HG03521 (cell line): ENCODE measurements at regions not wholly inside any gene's neighbourhood (a gene's known extent, or its start where the extent isn't known, plus 50 kb on each side); places are given as distances from the start of the nearest gene placed in this dataset.
"Not testable (repeated sequence)": the region's sequence is repeated elsewhere in the genome, so short reads cannot be mapped to it uniquely, and the experiment has no call there.

Experiments used
- ATAC-seq: cut with Tn5 transposase; IDR thresholded peaks from one replicate; pipeline ENCODE4 v1.9.1; 2021; ENCODE audit warnings: mild to moderate bottlenecking, moderate library complexity; ENCODE audit not compliant: unreplicated experiment

GRCh38 chr11:13782390-13783075 lies 114.1 kb downstream of the FAR1 start:
- ATAC-seq: no peak

GRCh38 chr11:13784441-13784840 lies 116.0 kb downstream of the FAR1 start:
- no peak for ATAC-seq

- ATAC-seq: no peak
Observed at GRCh38 chr11:13784855-13785254, 116.4 kb downstream of the FAR1 start.

GRCh38 chr11:13786688-13787087 lies 118.2 kb downstream of the FAR1 start:
- ATAC-seq: no peak

- ATAC-seq: not testable (repeated sequence)
Observed at GRCh38 chr11:13797616-13798015, 129.1 kb downstream of the FAR1 start.

GRCh38 chr11:13800901-13801300 lies 132.4 kb downstream of the FAR1 start:
- no peak for ATAC-seq

GRCh38 chr11:13818325-13818724 lies 144.2 kb upstream of the SPON1 start:
- ATAC-seq: no peak

GRCh38 chr11:13826505-13827278 lies 135.8 kb upstream of the SPON1 start:
- no peak for ATAC-seq

GRCh38 chr11:13831696-13832095 lies 130.8 kb upstream of the SPON1 start:
- ATAC-seq: no peak

- no peak for ATAC-seq
Observed at GRCh38 chr11:13834463-13834862, 128.1 kb upstream of the SPON1 start.

- no peak for ATAC-seq
Observed at GRCh38 chr11:13836666-13837065, 125.9 kb upstream of the SPON1 start.

GRCh38 chr11:13837286-13837685 lies 125.2 kb upstream of the SPON1 start:
- ATAC-seq: no peak

GRCh38 chr11:13841393-13841792 lies 121.1 kb upstream of the SPON1 start:
- ATAC-seq: no peak

GRCh38 chr11:13848031-13848430 lies 114.5 kb upstream of the SPON1 start:
- ATAC-seq: no peak

- ATAC-seq: no peak
Observed at GRCh38 chr11:13850231-13851005, 112.1 kb upstream of the SPON1 start.

- ATAC-seq: no peak
Observed at GRCh38 chr11:13851691-13852090, 110.8 kb upstream of the SPON1 start.

- no peak for ATAC-seq
Observed at GRCh38 chr11:13852481-13852880, 110.0 kb upstream of the SPON1 start.

- no peak for ATAC-seq
Observed at GRCh38 chr11:13857828-13858227, 104.7 kb upstream of the SPON1 start.

- no peak for ATAC-seq
Observed at GRCh38 chr11:13859892-13860291, 102.6 kb upstream of the SPON1 start.

GRCh38 chr11:13861411-13861810 lies 101.1 kb upstream of the SPON1 start:
- no peak for ATAC-seq

- no peak for ATAC-seq
Observed at GRCh38 chr11:13862845-13863392, 99.6 kb upstream of the SPON1 start.
